HL-60 (cell line): ENCODE measurements at regions not wholly inside any gene's neighbourhood (a gene's known extent, or its start where the extent isn't known, plus 50 kb on each side); places are given as distances from the start of the nearest gene placed in this dataset.

ENCODE experiments used
- DNase-seq, 2 experiments: peaks; one replicate each; pipeline ENCODE4 v3.0.0-alpha.2; 2010 to 2020; ENCODE audit warnings: low read depth in 1 of 2, low spot score in 1 of 2
- H3K27ac ChIP-seq: fragments of 250-450 bp; sonication (Bioruptor Pico); replicated peaks from 2 replicates; pipeline ENCODE4 v1.5.1; 2020; ENCODE audit warnings: mild to moderate bottlenecking, moderate library complexity
- H3K27me3 ChIP-seq: fragments of 250-450 bp; sonication (Bioruptor Pico); 2 replicates; pipeline ENCODE4 v1.5.1; 2021; ENCODE audit warnings: mild to moderate bottlenecking, moderate library complexity; ENCODE audit not compliant: insufficient read depth, poor library complexity, severe bottlenecking
- H3K4me3 ChIP-seq: replicated peaks from 2 replicates; pipeline ENCODE4 v1.5.1; 2011; ENCODE audit warnings: mild to moderate bottlenecking, control low read depth, low read length; ENCODE audit not compliant: insufficient read depth
- CTCF ChIP-seq: IDR thresholded peaks from one replicate; pipeline ENCODE4 v1.5.1; 2011; ENCODE audit warnings: low read length, control low read depth, inconsistent platforms; ENCODE audit not compliant: insufficient read depth
- GABPA ChIP-seq: IDR thresholded peaks from 2 replicates; pipeline ENCODE4 v1.6.1; 2012; ENCODE audit warnings: low read depth
- POLR2AphosphoS5 ChIP-seq: IDR thresholded peaks from 2 replicates; pipeline ENCODE4 v1.6.1; 2012; ENCODE audit warnings: low read depth
- REST ChIP-seq: IDR thresholded peaks from 2 replicates; pipeline ENCODE4 v1.6.1; 2012; ENCODE audit warnings: low read depth; ENCODE audit not compliant: insufficient replicate concordance
- SPI1 ChIP-seq: IDR thresholded peaks from 2 replicates; pipeline ENCODE4 v1.6.1; 2012; ENCODE audit warnings: low read depth, mild to moderate bottlenecking, borderline replicate concordance

- Histone ChIP-seq H3K4me3 (no peak overlapping the region), H3K27ac (no peak overlapping the region), H3K27me3 (peaks cover 5% of the 10 kb centered on the region)
- TF ChIP-seq POLR2AphosphoS5 (no peak), GABPA (no peak), CTCF (no peak), SPI1 (no peak), REST (no peak)
- DNase-seq, result no peak
These were observed 75.5 kb upstream of the CREB5 start for GRCh38 chr7:28336806-28337205.

GRCh38 chr7:28338041-28338440 lies 74.3 kb upstream of the CREB5 start:
- no peak for TF ChIP-seq CTCF
- TF ChIP-seq GABPA, result no peak
- no peak for TF ChIP-seq POLR2AphosphoS5
- no peak for TF ChIP-seq SPI1
- TF ChIP-seq REST, result no peak
- Histone ChIP-seq H3K27ac (no peak overlapping the region), H3K27me3 (peaks cover 5% of the 10 kb centered on the region), H3K4me3 (no peak overlapping the region)
- DNase-seq, result no peak

- H3K27ac ChIP-seq, result no peak overlapping the region
- peaks cover 3% of the 10 kb centered on the region for H3K27me3 ChIP-seq
- no peak overlapping the region for H3K4me3 ChIP-seq
- no peak for DNase-seq
- no peak for TF ChIP-seq REST
- no peak for TF ChIP-seq POLR2AphosphoS5
These were observed 68.9 kb upstream of the CREB5 start for GRCh38 chr7:28343462-28343861.

- H3K27ac ChIP-seq, result no peak overlapping the region
- no peak for DNase-seq
- TF ChIP-seq REST (no peak), POLR2AphosphoS5 (no peak), SPI1 (no peak), GABPA (no peak), CTCF (no peak)
- no peaks in the 10 kb centered on the region for H3K27me3 ChIP-seq
- H3K4me3 ChIP-seq, result no peak overlapping the region
These were observed 66.1 kb upstream of the CREB5 start for GRCh38 chr7:28346256-28346655.
